GM08714 (cell line): ENCODE measurements at regions not wholly inside any gene's neighbourhood (a gene's known extent, or its start where the extent isn't known, plus 50 kb on each side); places are given as distances from the start of the nearest gene placed in this dataset.

ENCODE experiments used
- H3K4me3 ChIP-seq: fragments of 200-500 bp; sonication (Bioruptor generic); 2 replicates; pipeline ENCODE4 v1.5.1; 2014; ENCODE audit warnings: mild to moderate bottlenecking, low read length, inconsistent platforms
- ZNF274 ChIP-seq: IDR thresholded peaks from 2 replicates; pipeline ENCODE4 v1.6.1; 2012; ENCODE audit warnings: mild to moderate bottlenecking, low read depth, low read length

DNA sequence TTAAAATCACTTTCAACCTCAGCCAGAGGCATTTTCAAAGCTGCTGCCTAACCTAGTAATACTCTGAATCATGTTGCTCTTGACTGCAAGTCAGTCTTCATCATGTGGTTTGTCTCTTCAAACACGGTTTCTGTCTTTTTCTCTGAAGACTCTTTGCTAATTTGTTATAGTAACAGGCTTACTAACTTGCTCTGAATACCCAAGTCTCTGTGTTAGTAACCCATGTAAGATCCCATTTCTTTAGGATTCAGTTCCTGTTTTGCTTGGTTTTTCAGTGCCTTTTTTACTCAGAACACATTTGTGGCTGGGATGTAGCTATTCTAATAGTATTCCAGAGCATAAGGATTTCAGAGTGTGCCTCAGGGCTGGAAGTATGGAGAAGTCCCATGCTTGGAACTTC, 1450.6 kb upstream of the IGFBP7 start:
- no peak for TF ChIP-seq ZNF274
- no peak overlapping the region for H3K4me3 ChIP-seq

DNA sequence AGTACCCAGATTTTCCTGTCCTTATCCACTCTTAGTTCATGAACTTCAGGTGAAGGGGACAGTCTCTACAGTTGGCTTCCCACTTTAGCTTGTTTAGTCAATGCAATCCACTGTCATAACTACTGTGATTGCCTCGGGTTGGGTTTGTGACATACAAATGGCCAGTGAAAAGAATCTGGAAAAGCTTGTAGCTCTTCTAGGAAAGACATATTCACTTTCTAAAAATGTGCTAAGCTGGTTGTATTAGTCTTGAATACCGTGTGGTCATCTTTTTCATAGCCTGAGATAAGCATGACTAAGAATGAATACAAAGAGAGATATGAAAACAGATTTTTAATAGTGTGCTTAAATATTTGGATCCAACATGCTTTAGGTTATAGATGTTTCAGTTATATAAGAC, 1443.5 kb upstream of the IGFBP7 start:
- no peak for TF ChIP-seq ZNF274
- H3K4me3 ChIP-seq: no peak overlapping the region

DNA sequence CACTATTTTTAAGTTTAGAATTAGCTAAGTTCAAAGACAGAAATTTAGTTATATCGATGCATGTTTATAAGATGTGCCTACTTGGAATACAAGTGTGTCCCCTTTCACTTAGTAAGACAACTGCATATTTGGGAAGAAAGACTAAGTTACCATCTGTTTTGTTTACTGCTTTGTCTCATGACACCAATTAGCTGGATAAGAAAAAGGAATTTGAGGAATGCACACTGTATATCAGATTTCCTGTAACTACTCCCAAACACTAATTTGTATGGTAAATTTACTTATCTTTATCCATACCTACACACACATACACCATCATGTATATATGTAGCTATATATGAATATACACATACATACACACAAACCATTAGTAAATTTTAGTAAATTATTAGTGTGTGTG, 1442.8 kb upstream of the IGFBP7 start:
- no peak for TF ChIP-seq ZNF274
- H3K4me3 ChIP-seq: no peak overlapping the region

GRCh38 chr4:58551676-58552075, 1441.5 kb upstream of the IGFBP7 start:
- no peak for TF ChIP-seq ZNF274
- H3K4me3 ChIP-seq: no peak overlapping the region

DNA sequence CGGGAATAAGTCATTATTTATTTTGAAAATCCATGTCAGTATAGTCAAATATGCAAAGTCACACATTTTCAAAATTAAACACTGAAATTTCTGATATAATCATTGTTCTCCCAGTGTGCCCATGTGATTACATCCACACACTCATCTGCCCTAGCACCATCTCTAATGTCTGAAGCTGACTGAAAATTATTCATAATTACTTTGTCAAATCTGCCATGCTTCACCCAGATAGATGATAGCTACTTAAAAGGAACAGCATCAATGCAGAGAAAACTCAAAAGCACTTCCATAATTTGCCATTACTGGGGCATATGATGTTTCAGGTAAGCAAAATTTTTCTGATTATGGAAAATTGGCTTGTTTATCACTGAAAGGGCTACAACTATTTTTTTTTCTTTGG, 1433.3 kb upstream of the IGFBP7 start:
- TF ChIP-seq ZNF274: no peak
- H3K4me3 ChIP-seq: no peak overlapping the region

- no peak overlapping the region for H3K4me3 ChIP-seq
- no peak for TF ChIP-seq ZNF274
These were observed 1431.7 kb upstream of the IGFBP7 start for GRCh38 chr4:58541926-58542325.

DNA sequence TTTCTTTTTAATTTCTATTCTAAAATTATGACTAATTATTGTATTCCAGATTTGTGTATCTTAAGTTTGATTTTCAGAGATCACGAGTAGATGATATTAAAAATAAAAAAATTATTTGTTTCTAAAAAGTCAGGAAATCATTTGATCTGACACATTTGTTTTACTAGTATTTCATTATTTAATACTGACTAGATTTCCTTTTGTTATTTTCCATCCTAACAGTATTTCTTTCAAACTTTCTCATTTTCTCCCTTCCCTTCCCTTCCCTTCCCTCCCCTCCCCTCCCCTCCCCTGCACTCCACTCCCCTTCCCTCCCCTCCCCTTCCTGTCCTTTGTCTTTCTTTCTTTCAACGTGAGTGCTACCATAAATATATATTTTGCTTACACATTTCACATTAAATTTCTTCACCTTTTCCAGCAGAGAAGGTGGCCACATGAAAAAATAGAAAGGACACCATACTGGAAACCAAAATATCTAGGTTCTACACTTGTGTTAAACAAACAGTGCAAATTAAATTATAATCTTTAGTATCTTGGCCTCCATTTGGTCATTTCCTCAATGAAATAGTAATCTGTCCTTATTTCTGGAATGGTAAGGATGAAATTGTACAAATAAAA, 1412.7 kb upstream of the IGFBP7 start:
- H3K4me3 ChIP-seq: no peak overlapping the region
- no peak for TF ChIP-seq ZNF274

GRCh38 chr4:58515226-58515625, 1405.0 kb upstream of the IGFBP7 start:
- H3K4me3 ChIP-seq: no peak overlapping the region
- no peak for TF ChIP-seq ZNF274

- TF ChIP-seq ZNF274: no peak
- H3K4me3 ChIP-seq: no peak overlapping the region
These were observed 1404.1 kb upstream of the IGFBP7 start for GRCh38 chr4:58514299-58514698.

GRCh38 chr4:58510652-58511051, 1400.5 kb upstream of the IGFBP7 start:
- TF ChIP-seq ZNF274: no peak
- H3K4me3 ChIP-seq: no peak overlapping the region

GRCh38 chr4:58507079-58507478, 1396.9 kb upstream of the IGFBP7 start:
- no peak for TF ChIP-seq ZNF274
- no peak overlapping the region for H3K4me3 ChIP-seq

DNA sequence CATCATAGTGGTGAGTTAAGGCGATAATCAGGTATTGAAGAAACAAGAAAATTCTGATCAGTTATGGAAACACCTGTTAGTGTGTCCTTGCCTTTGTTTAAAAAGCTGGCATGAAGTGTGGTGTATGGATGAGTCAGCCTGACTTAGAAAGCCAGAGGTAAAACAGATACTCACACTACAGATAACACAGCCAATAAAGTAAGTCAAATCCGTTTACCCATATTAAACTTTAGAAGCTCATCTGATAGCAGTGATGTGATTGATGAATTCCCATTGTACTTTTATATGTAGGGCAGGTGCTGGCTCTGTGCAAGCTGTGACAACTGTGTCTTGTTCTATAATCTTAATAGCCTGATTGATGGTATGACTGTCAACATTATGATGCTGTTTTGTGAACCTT, 1392.7 kb upstream of the IGFBP7 start:
- TF ChIP-seq ZNF274: no peak
- no peak overlapping the region for H3K4me3 ChIP-seq

- no peak overlapping the region for H3K4me3 ChIP-seq
- TF ChIP-seq ZNF274: no peak
These were observed 1389.0 kb upstream of the IGFBP7 start for GRCh38 chr4:58499182-58499581.

DNA sequence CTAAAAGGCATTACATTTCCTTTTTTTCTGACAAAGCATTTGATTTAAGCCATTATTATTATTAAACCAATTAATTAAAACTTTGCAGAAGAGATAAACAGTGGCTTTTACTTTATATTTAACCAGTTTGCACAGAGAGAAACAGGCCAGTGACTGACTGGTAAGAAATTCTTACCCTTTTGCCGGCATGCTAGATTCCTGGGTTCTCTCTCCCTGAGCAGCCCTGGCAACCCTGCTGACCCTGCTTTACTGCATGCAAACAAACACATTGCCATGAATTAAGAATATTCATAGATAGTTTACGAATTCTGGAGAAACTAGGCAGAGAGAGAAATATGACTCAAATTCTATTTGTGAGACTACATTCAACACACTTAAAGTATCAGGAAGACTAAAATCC, 1381.4 kb upstream of the IGFBP7 start:
- no peak overlapping the region for H3K4me3 ChIP-seq
- TF ChIP-seq ZNF274: no peak

GRCh38 chr4:58477950-58478349, 1367.8 kb upstream of the IGFBP7 start:
- H3K4me3 ChIP-seq: no peak overlapping the region
- no peak for TF ChIP-seq ZNF274

DNA sequence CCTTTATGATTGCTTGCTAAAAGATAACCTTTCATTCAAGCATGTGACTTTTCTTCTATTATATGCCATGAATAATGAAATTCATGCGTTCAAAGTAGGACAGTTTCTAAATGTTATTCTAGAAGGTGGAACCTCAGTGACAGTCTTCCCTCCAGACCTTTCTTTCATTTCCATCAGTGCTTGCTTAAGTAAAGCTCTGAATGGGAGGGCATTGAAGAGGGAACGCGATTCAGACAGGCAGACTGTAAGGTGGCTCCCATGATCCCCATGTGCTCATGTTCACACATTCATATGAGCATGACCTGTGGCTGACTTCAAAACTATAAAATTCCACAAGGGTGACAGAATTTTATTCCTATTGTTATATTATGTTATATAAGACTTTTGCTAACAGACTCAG, 1367.3 kb upstream of the IGFBP7 start:
- TF ChIP-seq ZNF274: no peak
- no peak overlapping the region for H3K4me3 ChIP-seq
